Esophagus muscularis mucosa (tissue), 3 donors: ENCODE measurements at regions not wholly inside any gene's neighbourhood (a gene's known extent, or its start where the extent isn't known, plus 50 kb on each side); places are given as distances from the start of the nearest gene placed in this dataset.

Experiments used
- CTCF ChIP-seq, 3 experiments: fragments of 200-600 bp in 2 of 3; fragments of 450-650 bp in 1 of 3; sonication (generic) in 2 of 3; IDR thresholded peaks; one replicate each; pipeline ENCODE4 v1.5.1; 2017 to 2019; ENCODE audit warnings: antibody characterized with exemption in 3 of 3, mild to moderate bottlenecking in 2 of 3, moderate library complexity in 1 of 3
- POLR2A ChIP-seq: fragments of 450-650 bp; IDR thresholded peaks from one replicate; pipeline ENCODE4 v1.6.1; 2017; ENCODE audit warnings: antibody characterized with exemption, moderate library complexity, mild to moderate bottlenecking, low read depth

- TF ChIP-seq POLR2A, result no peak
- TF ChIP-seq CTCF (IDR thresholded peaks at IDR 0.05), result no peak
Measured at GRCh38 chr19:13670846-13671245, 93.5 kb upstream of the MRI1 start.
